ENCODE measurements at regions not wholly inside any gene's neighbourhood (a gene's known extent, or its start where the extent isn't known, plus 50 kb on each side); places are given as distances from the start of the nearest gene placed in this dataset.

DNA sequence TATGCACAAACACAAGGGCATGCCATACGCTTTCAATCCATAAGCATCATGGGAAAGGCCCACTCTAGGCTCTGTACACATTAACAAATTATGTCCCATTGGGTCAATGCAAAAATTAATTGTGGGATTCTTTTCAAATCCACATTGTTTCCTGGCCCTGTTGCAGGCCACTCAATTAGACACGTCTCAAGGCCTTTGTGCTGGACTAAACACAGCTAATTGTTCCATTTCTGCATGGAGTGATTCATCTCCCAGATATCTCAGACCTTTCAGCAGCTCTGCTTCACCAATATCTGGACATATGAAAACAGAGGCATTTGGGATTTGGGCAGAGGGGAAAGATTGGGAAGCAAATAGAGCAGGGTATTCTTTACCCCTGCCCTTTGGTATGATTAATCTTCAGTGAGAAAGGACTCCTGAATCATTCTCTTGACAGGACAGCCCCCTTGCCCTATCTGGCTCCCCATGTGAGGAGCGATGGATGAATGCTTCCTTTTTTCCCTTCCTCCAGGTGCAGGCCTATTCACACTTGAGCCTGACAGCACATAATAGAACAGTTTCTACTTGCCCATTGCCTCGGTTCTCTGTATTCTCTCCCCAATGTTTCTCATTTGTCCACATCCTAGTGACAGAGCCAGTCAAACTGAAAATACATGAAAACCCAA, 547.6 kb downstream of the HAO1 start:
- H3K4me3 ChIP-seq, result no peak overlapping the region
- TF ChIP-seq, protein P1, sequence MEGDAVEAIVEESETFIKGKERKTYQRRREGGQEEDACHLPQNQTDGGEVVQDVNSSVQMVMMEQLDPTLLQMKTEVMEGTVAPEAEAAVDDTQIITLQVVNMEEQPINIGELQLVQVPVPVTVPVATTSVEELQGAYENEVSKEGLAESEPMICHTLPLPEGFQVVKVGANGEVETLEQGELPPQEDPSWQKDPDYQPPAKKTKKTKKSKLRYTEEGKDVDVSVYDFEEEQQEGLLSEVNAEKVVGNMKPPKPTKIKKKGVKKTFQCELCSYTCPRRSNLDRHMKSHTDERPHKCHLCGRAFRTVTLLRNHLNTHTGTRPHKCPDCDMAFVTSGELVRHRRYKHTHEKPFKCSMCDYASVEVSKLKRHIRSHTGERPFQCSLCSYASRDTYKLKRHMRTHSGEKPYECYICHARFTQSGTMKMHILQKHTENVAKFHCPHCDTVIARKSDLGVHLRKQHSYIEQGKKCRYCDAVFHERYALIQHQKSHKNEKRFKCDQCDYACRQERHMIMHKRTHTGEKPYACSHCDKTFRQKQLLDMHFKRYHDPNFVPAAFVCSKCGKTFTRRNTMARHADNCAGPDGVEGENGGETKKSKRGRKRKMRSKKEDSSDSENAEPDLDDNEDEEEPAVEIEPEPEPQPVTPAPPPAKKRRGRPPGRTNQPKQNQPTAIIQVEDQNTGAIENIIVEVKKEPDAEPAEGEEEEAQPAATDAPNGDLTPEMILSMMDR (IDR thresholded peaks at IDR 0.05), result no peak
- TF ChIP-seq POLR2A (IDR thresholded peaks at IDR 0.05), result no peak
- H3K27ac ChIP-seq, result no peak overlapping the region
- H3K36me3 ChIP-seq, result no peaks in the 10 kb centered on the region
- no peaks in the 10 kb centered on the region for H3K27me3 ChIP-seq
- H3K4me1 ChIP-seq, result no peaks in the 10 kb centered on the region
- no peak for DNase-seq
- H3K9me3 ChIP-seq, result no peaks in the 10 kb centered on the region

DNA sequence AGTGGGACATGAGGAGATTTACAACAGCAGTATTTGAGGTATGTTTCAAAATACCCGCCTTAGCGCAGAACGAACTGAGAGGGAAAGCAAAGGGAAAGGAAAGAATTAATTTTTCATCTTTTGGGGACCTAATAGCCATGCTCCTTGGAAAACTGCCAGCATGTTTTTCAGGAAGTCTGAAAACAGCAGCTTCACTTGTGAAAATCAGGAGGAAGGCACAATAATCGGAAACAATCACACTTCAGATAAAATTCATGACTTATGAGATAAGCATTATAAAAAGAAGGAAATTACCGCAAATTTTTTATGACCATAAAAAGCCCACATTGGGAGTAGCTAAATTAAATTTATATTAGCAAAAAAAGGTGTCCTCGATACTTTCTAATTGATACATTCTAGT, 541.1 kb downstream of the HAO1 start:
- H3K27me3 ChIP-seq, result no peaks in the 10 kb centered on the region
- DNase-seq, result no peak
- H3K4me3 ChIP-seq, result no peak overlapping the region
- no peaks in the 10 kb centered on the region for H3K9me3 ChIP-seq
- no peaks in the 10 kb centered on the region for H3K4me1 ChIP-seq
- no peaks in the 10 kb centered on the region for H3K36me3 ChIP-seq
- no peak overlapping the region for H3K27ac ChIP-seq
- no peak for TF ChIP-seq POLR2A (IDR thresholded peaks at IDR 0.05)
- TF ChIP-seq, protein P1 (IDR thresholded peaks at IDR 0.05), result no peak

DNA sequence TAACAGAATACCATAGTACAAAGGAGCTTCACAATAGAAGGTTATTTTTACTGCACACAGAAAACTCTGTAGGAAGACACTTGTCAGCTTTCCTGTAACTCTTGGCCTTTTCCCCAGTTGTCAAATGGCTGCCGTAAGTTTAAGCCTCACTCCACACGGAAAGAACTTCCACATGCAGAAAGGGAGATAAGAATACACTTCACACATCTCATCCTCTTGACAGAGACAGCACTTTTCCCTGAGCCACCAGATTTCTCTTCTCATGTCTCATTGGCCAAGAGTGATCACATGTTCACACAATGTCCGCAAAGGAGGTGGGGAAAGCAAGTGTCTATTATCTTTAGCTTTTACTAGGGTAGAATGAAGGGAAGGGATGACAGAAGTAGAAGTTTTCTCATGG, 540.7 kb downstream of the HAO1 start:
- H3K27ac ChIP-seq, result no peak overlapping the region
- H3K4me1 ChIP-seq, result no peaks in the 10 kb centered on the region
- TF ChIP-seq, protein P1 (IDR thresholded peaks at IDR 0.05), result no peak
- no peak for TF ChIP-seq POLR2A (IDR thresholded peaks at IDR 0.05)
- H3K9me3 ChIP-seq, result no peaks in the 10 kb centered on the region
- no peaks in the 10 kb centered on the region for H3K27me3 ChIP-seq
- no peak for DNase-seq
- H3K4me3 ChIP-seq, result no peak overlapping the region
- no peaks in the 10 kb centered on the region for H3K36me3 ChIP-seq

DNA sequence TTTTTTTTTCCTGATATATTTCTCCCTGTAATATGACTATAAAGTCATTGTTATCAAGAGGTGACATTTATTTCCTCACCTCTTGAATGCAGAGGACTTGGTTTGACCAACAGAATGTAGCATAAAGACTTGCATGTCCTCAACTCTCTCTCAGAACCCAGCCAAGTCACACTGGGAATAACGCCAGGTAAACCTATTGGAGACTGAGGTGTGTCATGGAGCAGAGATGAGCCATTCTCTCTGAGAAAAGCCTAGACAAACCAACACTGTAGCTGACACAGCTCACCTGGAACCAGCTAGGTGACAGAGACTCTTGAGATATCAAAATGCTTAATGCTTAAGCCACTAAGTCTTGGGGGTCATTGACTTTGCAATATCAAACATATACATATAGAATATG, 533.6 kb downstream of the HAO1 start:
- H3K4me1 ChIP-seq, result no peaks in the 10 kb centered on the region
- no peak overlapping the region for H3K4me3 ChIP-seq
- H3K27ac ChIP-seq, result no peak overlapping the region
- no peaks in the 10 kb centered on the region for H3K36me3 ChIP-seq
- TF ChIP-seq POLR2A (IDR thresholded peaks at IDR 0.05), result no peak
- no peak for DNase-seq
- H3K9me3 ChIP-seq, result no peaks in the 10 kb centered on the region
- no peaks in the 10 kb centered on the region for H3K27me3 ChIP-seq

DNA sequence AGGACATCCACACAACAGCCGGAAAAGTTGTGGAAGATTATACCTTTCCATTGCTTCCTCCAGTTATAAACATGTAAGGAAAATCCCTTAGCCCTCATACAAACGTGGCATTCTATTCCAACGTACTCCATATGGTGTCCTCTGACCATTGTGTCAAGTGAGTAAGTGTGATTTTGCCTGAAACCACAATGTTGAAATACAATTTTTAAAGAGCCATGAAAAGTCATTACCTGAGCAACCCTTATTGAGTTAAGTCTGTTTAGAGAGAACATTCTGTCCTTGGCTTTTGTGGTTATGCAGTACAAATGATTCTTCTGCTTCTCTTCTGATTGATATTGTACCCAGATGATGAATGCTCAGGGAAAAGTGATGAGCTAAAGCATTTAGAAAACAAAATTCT, 530.1 kb downstream of the HAO1 start:
- H3K36me3 ChIP-seq, result no peaks in the 10 kb centered on the region
- no peaks in the 10 kb centered on the region for H3K27me3 ChIP-seq
- H3K9me3 ChIP-seq, result no peaks in the 10 kb centered on the region
- DNase-seq, result no peak
- H3K4me1 ChIP-seq, result no peaks in the 10 kb centered on the region
- no peak overlapping the region for H3K4me3 ChIP-seq
- TF ChIP-seq POLR2A (IDR thresholded peaks at IDR 0.05), result no peak
- H3K27ac ChIP-seq, result no peak overlapping the region

DNA sequence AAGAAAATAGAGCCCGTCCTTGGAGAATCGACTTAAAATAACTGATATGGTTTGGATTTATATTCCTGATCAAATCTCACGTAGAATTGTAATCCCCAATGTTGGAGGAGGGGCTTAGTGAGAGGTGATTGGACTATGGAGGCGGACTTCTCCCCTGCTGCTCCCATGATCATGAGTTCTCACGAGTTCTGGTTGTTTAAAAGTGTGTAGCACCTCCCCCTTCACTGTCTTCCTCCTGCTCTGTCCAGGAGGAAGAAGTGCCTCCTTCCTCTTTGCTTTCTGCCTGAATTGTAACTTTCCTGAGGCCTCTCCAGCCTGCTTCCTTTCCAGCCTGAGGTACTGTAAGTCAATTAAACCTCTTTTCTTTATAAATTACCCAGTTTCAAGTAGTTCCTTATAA, 529.2 kb downstream of the HAO1 start:
- Histone ChIP-seq H3K4me3 (no peak overlapping the region), H3K4me1 (no peaks in the 10 kb centered on the region), H3K36me3 (no peaks in the 10 kb centered on the region), H3K9me3 (no peaks in the 10 kb centered on the region), H3K27me3 (no peaks in the 10 kb centered on the region), H3K27ac (no peak overlapping the region)
- DNase-seq, result no peak
- TF ChIP-seq POLR2A (IDR thresholded peaks at IDR 0.05), result no peak
- TF ChIP-seq, protein P1 (IDR thresholded peaks at IDR 0.05), result no peak

DNA sequence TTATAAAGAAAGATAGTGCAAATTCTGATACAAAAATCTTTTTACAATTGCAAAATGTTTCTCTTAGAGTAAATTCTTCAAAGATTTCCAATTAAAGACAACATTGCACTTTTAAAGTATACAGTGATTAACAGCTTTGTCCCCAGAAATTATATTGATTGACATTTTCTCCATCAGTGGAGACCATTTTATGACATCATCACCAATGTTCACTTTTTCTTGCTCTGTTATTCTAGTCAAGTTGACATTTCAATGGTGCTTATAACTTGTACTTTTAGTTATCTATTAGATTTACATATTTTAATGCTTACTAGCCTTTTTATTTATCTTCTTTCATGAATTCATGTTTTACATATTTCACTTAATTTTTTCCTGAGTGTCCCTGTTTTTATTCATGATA, 524.8 kb downstream of the HAO1 start:
- H3K27ac ChIP-seq, result no peak overlapping the region
- no peak for TF ChIP-seq POLR2A (IDR thresholded peaks at IDR 0.05)
- TF ChIP-seq, protein P1 (IDR thresholded peaks at IDR 0.05), result no peak
- no peak overlapping the region for H3K4me3 ChIP-seq
- no peaks in the 10 kb centered on the region for H3K27me3 ChIP-seq
- no peaks in the 10 kb centered on the region for H3K36me3 ChIP-seq
- no peaks in the 10 kb centered on the region for H3K9me3 ChIP-seq
- H3K4me1 ChIP-seq, result no peaks in the 10 kb centered on the region
- no peak for DNase-seq

Data from Peyer's patch (tissue), 4 donors.